ENCODE measurements at regions not wholly inside any gene's neighbourhood (a gene's known extent, or its start where the extent isn't known, plus 50 kb on each side); places are given as distances from the start of the nearest gene placed in this dataset.

- intact Hi-C loops (cut with micrococcal nuclease), result no loop called here
- ChIA-PET CTCF (no interaction called here), POLR2A (no interaction called here)
- Mint-ChIP-seq H3K4me1 (no peaks in the 10 kb centered on the region), H3K4me3 (no peak overlapping the region), H3K27me3 (no peaks in the 10 kb centered on the region), H3K36me3 (ENCODE audit: low read depth) (no peaks in the 10 kb centered on the region), H3K9me3 (peaks cover 8% of the 10 kb centered on the region), H3K27ac (no peak overlapping the region)
- ATAC-seq (ENCODE audit: low read depth), result no peak
- TF ChIP-seq CTCF (IDR thresholded peaks at IDR 0.05), result no peak
- DNase-seq, result no peak
Observed at GRCh38 chr3:190210608-190211007, 89.9 kb upstream of the P3H2 start.

DNA sequence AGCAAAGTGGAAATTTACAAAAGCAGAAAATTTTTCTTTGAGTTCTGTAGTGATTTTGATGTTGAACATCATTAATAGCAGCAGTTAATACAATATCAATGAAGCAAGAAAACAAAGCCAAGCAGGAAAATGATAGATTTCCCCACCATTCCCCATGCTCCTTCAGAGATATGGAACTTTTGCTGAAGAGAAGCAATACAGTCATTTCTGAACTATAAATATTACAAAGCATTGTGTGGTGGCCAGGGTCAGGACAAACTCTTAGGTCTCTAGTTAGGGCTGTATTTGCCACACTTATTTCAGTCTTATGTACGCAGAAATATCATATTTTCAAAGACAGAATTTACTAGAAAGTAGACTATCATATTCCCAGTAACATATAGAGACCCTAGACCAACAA lies 88.8 kb upstream of the P3H2 start:
- H3K4me1 Mint-ChIP-seq, result no peaks in the 10 kb centered on the region
- ATAC-seq (ENCODE audit: low read depth) (no peak), DNase-seq (no peak)
- no peak for TF ChIP-seq CTCF (IDR thresholded peaks at IDR 0.05)
- H3K36me3 Mint-ChIP-seq (ENCODE audit: low read depth), result no peaks in the 10 kb centered on the region
- intact Hi-C loops (cut with micrococcal nuclease), result no loop called here
- no peak overlapping the region for H3K27ac Mint-ChIP-seq
- peaks cover 8% of the 10 kb centered on the region for H3K9me3 Mint-ChIP-seq
- no peaks in the 10 kb centered on the region for H3K27me3 Mint-ChIP-seq
- POLR2A ChIA-PET, result no interaction called here
- CTCF ChIA-PET, result no interaction called here
- H3K4me3 Mint-ChIP-seq, result no peak overlapping the region

DNA sequence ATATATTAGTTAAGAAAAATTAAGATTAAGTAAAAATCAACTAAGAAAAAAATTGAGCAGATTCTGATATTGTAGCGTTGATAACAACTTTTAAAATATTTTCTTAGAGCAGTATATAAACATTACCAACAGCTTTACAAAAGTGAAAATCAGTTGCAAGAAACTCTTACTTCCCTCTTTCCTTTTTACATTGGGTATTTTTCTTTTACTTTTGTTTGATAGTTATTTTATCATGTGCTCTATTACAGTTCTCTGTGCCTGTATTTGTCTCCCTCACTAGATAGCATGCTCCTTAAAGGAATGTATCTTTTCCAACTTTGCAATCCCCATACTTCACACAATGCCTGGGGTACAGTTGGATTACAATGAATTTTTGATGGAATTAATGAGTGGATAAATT lies 87.5 kb upstream of the P3H2 start:
- ChIA-PET CTCF (no interaction called here), POLR2A (no interaction called here)
- H3K27me3 Mint-ChIP-seq, result no peaks in the 10 kb centered on the region
- no peak overlapping the region for H3K4me3 Mint-ChIP-seq
- intact Hi-C loops (cut with micrococcal nuclease), result no loop called here
- no peak for TF ChIP-seq CTCF (IDR thresholded peaks at IDR 0.05)
- ATAC-seq (ENCODE audit: low read depth) (no peak), DNase-seq (no peak)
- H3K4me1 Mint-ChIP-seq, result no peaks in the 10 kb centered on the region
- H3K27ac Mint-ChIP-seq, result no peak overlapping the region
- H3K36me3 Mint-ChIP-seq (ENCODE audit: low read depth), result no peaks in the 10 kb centered on the region
- peaks cover 8% of the 10 kb centered on the region for H3K9me3 Mint-ChIP-seq

- ATAC-seq (ENCODE audit: low read depth) (no peak), DNase-seq (no peak)
- Mint-ChIP-seq H3K27ac (no peak overlapping the region), H3K4me3 (no peak overlapping the region), H3K4me1 (no peaks in the 10 kb centered on the region), H3K9me3 (no peaks in the 10 kb centered on the region), H3K36me3 (ENCODE audit: low read depth) (no peaks in the 10 kb centered on the region), H3K27me3 (no peaks in the 10 kb centered on the region)
- ChIA-PET POLR2A (no interaction called here), CTCF (no interaction called here)
- intact Hi-C loops (cut with micrococcal nuclease), result no loop called here
- TF ChIP-seq CTCF (IDR thresholded peaks at IDR 0.05), result no peak
Observed at GRCh38 chr3:190205739-190206138, 85.0 kb upstream of the P3H2 start.

GRCh38 chr3:190204200-190204599 lies 83.5 kb upstream of the P3H2 start:
- no peaks in the 10 kb centered on the region for H3K36me3 Mint-ChIP-seq (ENCODE audit: low read depth)

More at GRCh38 chr3:190204200-190204599, 83.5 kb upstream of the P3H2 start:
- ATAC-seq (ENCODE audit: low read depth) (no peak), DNase-seq (no peak)
- H3K4me1 Mint-ChIP-seq, result no peaks in the 10 kb centered on the region
- H3K27me3 Mint-ChIP-seq, result no peaks in the 10 kb centered on the region
- CTCF ChIA-PET, result no interaction called here
- H3K27ac Mint-ChIP-seq, result no peak overlapping the region
- no peaks in the 10 kb centered on the region for H3K9me3 Mint-ChIP-seq
- TF ChIP-seq CTCF (IDR thresholded peaks at IDR 0.05), result no peak
- no peak overlapping the region for H3K4me3 Mint-ChIP-seq
- intact Hi-C loops (cut with micrococcal nuclease), result no loop called here
- POLR2A ChIA-PET, result no interaction called here

All from activated B cell treated with CpG ODN at 0.5 μM for 24 hours (primary cell).